OCI-LY1 (cell line): ENCODE measurements at regions not wholly inside any gene's neighbourhood (a gene's known extent, or its start where the extent isn't known, plus 50 kb on each side); places are given as distances from the start of the nearest gene placed in this dataset.

Source experiments
- H2AFZ ChIP-seq: fragments of 200-600 bp; sonication (generic), shearing (Covaris generic); 2 replicates; pipeline ENCODE4 v1.6.0; 2014; ENCODE audit warnings: antibody characterized with exemption, mild to moderate bottlenecking, low read length
- H3F3A ChIP-seq: fragments of 200-600 bp; sonication (generic), shearing (Covaris generic); 2 replicates; pipeline ENCODE4 v1.6.0; 2014; ENCODE audit warnings: mild to moderate bottlenecking, antibody characterized with exemption, low read length, moderate library complexity; ENCODE audit not compliant: insufficient read depth
- H3K27ac ChIP-seq: fragments of 200-600 bp; sonication (generic); 2 replicates; pipeline ENCODE4 v1.5.1; 2014; ENCODE audit warnings: low read length, mixed run types, mild to moderate bottlenecking, low read depth; ENCODE audit not compliant: poor library complexity, severe bottlenecking
- H3K27me3 ChIP-seq: fragments of 200-600 bp; sonication (generic); 2 replicates; pipeline ENCODE4 v1.6.0; 2014; ENCODE audit warnings: antibody characterized with exemption, mild to moderate bottlenecking, low read length, moderate library complexity; ENCODE audit not compliant: insufficient read depth
- H3K36me3 ChIP-seq: fragments of 200-600 bp; sonication (generic); 2 replicates; pipeline ENCODE4 v1.6.1; 2014; ENCODE audit warnings: mild to moderate bottlenecking, antibody characterized with exemption, low read length, moderate library complexity, mixed read lengths; ENCODE audit not compliant: insufficient read depth
- H3K4me1 ChIP-seq: fragments of 200-600 bp; sonication (generic); 2 replicates; pipeline ENCODE4 v1.5.1; 2014; ENCODE audit warnings: mild to moderate bottlenecking, low read length, moderate library complexity; ENCODE audit not compliant: insufficient read depth, severe bottlenecking
- H3K4me2 ChIP-seq: fragments of 200-600 bp; sonication (generic), shearing (Covaris generic); 2 replicates; pipeline ENCODE4 v1.6.1; 2014; ENCODE audit warnings: low read length
- H3K4me3 ChIP-seq: fragments of 200-600 bp; sonication (generic); 2 replicates; pipeline ENCODE4 v1.5.1; 2014; ENCODE audit warnings: low read length, low read depth, mild to moderate bottlenecking, mixed read lengths; ENCODE audit not compliant: poor library complexity, severe bottlenecking
- H3K79me2 ChIP-seq: fragments of 200-600 bp; shearing (Covaris generic); 2 replicates; pipeline ENCODE4 v1.6.1; 2016; ENCODE audit warnings: mixed run types, low read length, mixed read lengths; ENCODE audit not compliant: insufficient read depth
- H3K9ac ChIP-seq: fragments of 200-600 bp; sonication (generic), shearing (Covaris generic); 2 replicates; pipeline ENCODE4 v1.6.1; 2014; ENCODE audit warnings: mild to moderate bottlenecking, low read length, mixed read lengths
- H3K9me2 ChIP-seq: fragments of 200-600 bp; sonication (generic), shearing (Covaris generic); 2 replicates; pipeline ENCODE4 v1.6.1; 2014; ENCODE audit warnings: low read depth, mild to moderate bottlenecking, low read length, mixed read lengths
- H3K9me3 ChIP-seq: fragments of 200-600 bp; shearing (Covaris generic); 2 replicates; pipeline ENCODE4 v1.6.1; 2014; ENCODE audit warnings: low read length, mixed read lengths
- H4K20me1 ChIP-seq: fragments of 200-600 bp; sonication (generic), shearing (Covaris generic); 2 replicates; pipeline ENCODE4 v1.6.0; 2016; ENCODE audit warnings: mild to moderate bottlenecking, low read length; ENCODE audit not compliant: insufficient read depth
- CTCF ChIP-seq: fragments of 200-600 bp; sonication (generic), shearing (Covaris generic); IDR thresholded peaks from 2 replicates; pipeline ENCODE4 v1.5.1; 2017; ENCODE audit warnings: mild to moderate bottlenecking, antibody characterized with exemption, low read length, moderate library complexity, mixed read lengths
- EZH2 ChIP-seq: fragments of 200-600 bp; sonication (generic), shearing (Covaris generic); IDR thresholded peaks from 2 replicates; pipeline ENCODE4 v1.8.0; 2017; ENCODE audit warnings: borderline replicate concordance, mixed run types, mild to moderate bottlenecking, antibody characterized with exemption, low read length, moderate library complexity, mixed read lengths

DNA sequence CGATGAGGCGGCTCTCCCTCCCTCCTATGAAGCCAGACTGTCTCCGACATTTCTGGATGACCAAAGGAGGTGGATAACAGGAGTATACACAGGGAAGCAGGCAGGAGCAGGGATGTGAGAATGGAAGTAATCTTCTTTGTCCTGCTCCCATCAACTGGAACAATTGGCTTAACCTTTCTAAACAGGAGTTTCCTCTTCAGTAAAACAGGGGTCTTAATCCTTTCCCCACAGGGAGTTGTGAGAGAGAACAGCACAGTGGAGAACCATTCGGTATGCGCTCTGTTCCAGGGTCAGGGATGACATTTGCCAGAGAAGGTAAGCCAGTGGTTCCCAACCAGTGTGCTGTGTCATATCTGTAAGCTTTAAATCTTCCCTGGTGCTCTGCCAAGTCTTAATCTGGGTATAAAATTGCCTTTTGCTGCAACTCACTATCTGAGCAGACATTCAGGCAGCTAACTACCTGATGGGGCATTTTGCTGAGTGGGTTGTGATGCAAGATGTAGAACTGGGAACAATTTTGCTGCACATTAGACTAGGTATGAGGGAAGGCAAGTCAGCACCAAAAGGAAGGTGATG lies 294.8 kb upstream of the KIF2A start:
- Histone ChIP-seq H3K36me3 (no peaks in the 10 kb centered on the region), H3K27ac (no peak overlapping the region), H3K9me2 (no peaks in the 10 kb centered on the region), H3K4me2 (no peak overlapping the region), H3K9ac (no peak overlapping the region), H4K20me1 (no peaks in the 10 kb centered on the region), H3K9me3 (no peaks in the 10 kb centered on the region), H3K4me3 (no peak overlapping the region), H3F3A (no peaks in the 10 kb centered on the region), H2AFZ (no peak overlapping the region), H3K79me2 (no peaks in the 10 kb centered on the region), H3K27me3 (no peaks in the 10 kb centered on the region), H3K4me1 (no peaks in the 10 kb centered on the region)
- no peak for TF ChIP-seq CTCF
- TF ChIP-seq EZH2: no peak

DNA sequence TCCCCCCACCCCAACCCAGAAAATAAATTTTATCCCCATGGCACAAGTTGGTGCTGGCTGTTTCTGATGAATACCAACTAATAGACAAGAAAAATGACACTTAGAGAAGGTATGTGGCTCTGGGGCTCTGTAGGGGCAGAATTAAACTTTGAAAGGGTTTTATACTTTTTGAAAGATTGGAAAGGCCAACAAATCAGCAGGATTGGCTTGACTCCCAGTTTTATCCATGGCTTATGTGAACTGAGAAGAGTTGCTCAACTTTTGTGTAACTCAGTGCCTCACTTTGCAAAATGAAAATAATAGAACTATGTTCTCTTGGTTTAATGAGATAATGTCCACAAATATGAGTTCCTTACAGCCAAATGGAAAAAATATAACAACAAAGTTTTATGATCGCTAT lies 288.9 kb upstream of the KIF2A start:
- Histone ChIP-seq H3K27ac (no peak overlapping the region), H3K79me2 (no peaks in the 10 kb centered on the region), H3K9ac (no peak overlapping the region), H3K9me2 (no peaks in the 10 kb centered on the region), H3K36me3 (no peaks in the 10 kb centered on the region), H2AFZ (no peak overlapping the region), H3K27me3 (no peaks in the 10 kb centered on the region), H3K4me1 (no peaks in the 10 kb centered on the region), H3K9me3 (no peaks in the 10 kb centered on the region), H3K4me3 (no peak overlapping the region), H3K4me2 (no peak overlapping the region), H4K20me1 (no peaks in the 10 kb centered on the region), H3F3A (no peaks in the 10 kb centered on the region)
- TF ChIP-seq EZH2: no peak
- no peak for TF ChIP-seq CTCF

DNA sequence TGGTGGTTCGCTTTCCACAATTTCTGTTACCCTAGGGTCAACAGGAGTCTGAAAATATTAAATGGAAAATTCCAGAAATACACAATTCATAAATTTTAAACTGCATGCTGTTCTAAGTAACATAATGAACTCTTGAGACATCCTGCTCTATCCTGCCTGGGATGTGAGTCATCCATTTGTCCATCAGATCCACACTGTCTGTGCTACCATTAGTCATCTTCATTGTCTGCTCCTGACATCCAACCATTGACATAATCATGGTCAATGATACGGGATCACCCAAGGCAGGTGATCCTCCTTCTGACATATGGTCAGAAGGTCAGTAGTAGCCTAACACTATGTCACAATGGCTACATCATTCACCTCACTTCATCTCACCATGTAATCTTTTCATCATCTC lies 276.7 kb upstream of the KIF2A start:
- no peaks in the 10 kb centered on the region for H3K79me2 ChIP-seq
- TF ChIP-seq EZH2: no peak
- no peak for TF ChIP-seq CTCF
- H3F3A ChIP-seq: no peaks in the 10 kb centered on the region
- no peaks in the 10 kb centered on the region for H3K9me2 ChIP-seq
- no peaks in the 10 kb centered on the region for H3K36me3 ChIP-seq
- no peak overlapping the region for H3K27ac ChIP-seq
- H3K4me1 ChIP-seq: no peaks in the 10 kb centered on the region
- no peak overlapping the region for H2AFZ ChIP-seq
- H3K4me2 ChIP-seq: no peak overlapping the region
- no peaks in the 10 kb centered on the region for H3K27me3 ChIP-seq
- no peaks in the 10 kb centered on the region for H3K9me3 ChIP-seq
- H3K9ac ChIP-seq: no peak overlapping the region
- H3K4me3 ChIP-seq: no peak overlapping the region
- no peaks in the 10 kb centered on the region for H4K20me1 ChIP-seq
